ENCODE measurements at regions not wholly inside any gene's neighbourhood (a gene's known extent, or its start where the extent isn't known, plus 50 kb on each side); places are given as distances from the start of the nearest gene placed in this dataset.
"Not testable (repeated sequence)": the region's sequence is repeated elsewhere in the genome, so short reads cannot be mapped to it uniquely, and the experiment has no call there.

GRCh38 chr10:46749003-46749402 is 162.2 kb upstream of the PTPN20 start:
- not testable (repeated sequence) for DNase-seq (ENCODE audit: low spot score)

DNA sequence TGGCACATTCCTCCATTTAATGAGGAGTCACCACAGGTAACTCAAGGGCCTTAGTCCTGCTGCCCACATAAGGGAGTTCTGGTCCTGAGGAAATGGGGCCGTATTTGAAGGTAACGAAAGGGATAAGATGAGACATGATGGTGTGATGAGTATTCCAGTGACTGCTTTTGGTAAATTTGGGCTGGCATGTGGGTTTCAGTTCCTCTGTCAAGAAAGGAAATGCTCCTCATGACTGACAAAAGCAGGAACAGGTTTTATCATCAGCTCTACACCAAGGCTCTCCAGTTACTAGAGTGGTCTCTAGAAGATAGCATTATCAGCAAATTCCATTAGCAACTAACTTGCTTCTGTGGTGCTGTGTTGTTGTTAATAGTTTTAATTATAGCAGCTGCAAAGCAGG is 161.8 kb upstream of the PTPN20 start:
- not testable (repeated sequence) for DNase-seq (ENCODE audit: low spot score)

DNA sequence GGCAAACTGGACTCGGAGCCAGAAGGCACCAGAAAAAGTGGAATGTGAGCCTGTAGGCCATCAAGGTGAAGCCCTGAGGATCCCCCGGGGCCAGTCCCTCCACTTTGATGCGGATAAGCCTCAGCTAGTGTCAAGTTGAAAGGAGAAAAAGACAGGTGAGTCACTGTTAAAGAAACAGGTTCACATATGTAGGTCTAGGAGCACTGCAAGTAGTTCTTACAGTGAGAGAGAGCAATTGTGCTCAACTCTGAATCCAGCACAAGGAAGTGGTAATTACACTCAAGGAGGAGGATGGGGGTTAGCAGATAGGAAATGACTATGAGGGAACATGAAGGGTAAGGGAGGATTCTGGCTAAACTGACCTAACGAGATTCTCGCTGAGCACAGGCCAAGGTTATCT is 157.5 kb upstream of the PTPN20 start:
- DNase-seq (ENCODE audit: low spot score), result not testable (repeated sequence)

GRCh38 chr10:46761471-46761870 is 149.8 kb upstream of the PTPN20 start:
- not testable (repeated sequence) for DNase-seq (ENCODE audit: low spot score)

- not testable (repeated sequence) for DNase-seq (ENCODE audit: low spot score)
Observed at GRCh38 chr10:46768515-46769291, 142.5 kb upstream of the PTPN20 start.

- not testable (repeated sequence) for DNase-seq (ENCODE audit: low spot score)
Observed at GRCh38 chr10:46773178-46773896, 137.9 kb upstream of the PTPN20 start.

DNA sequence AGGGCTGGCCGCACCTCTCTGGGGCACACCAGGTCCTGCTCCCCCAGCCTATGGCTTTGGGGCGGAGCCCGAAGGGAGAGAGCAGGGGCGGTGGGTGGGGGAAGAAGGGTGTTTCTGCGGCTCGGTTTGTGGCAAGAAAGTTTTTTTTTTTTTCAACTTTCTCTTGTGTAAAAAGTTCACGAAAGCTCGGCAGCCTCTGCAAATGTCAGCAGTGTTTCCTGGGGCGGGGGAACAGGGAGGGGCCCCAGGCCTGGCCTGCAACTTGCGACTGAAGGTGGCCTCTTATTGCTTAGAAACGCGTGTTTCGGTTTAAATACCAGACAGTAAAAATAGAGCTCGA is 137.4 kb upstream of the PTPN20 start:
- not testable (repeated sequence) for DNase-seq (ENCODE audit: low spot score)

DNA sequence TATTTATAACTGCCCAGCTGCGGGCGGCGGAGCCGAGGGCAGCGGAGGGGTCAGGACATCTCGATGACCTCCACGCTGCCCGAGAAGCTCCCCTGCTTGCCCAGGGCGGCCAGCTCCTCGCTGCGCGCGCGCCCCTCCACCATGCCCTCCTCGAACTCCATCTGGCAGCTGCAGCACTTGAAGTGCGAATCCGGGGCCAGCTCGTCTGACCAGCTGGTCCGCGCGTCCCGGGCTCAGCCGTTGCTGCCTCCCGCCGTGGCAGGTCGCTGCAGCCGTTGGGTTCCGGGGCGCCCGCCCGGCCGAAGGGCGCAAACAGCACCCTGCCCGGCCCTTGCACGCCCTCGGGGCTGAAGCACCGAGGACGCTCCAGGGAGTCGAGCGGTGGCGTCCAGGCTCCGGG is 136.9 kb upstream of the PTPN20 start:
- DNase-seq (ENCODE audit: low spot score), result not testable (repeated sequence)

DNA sequence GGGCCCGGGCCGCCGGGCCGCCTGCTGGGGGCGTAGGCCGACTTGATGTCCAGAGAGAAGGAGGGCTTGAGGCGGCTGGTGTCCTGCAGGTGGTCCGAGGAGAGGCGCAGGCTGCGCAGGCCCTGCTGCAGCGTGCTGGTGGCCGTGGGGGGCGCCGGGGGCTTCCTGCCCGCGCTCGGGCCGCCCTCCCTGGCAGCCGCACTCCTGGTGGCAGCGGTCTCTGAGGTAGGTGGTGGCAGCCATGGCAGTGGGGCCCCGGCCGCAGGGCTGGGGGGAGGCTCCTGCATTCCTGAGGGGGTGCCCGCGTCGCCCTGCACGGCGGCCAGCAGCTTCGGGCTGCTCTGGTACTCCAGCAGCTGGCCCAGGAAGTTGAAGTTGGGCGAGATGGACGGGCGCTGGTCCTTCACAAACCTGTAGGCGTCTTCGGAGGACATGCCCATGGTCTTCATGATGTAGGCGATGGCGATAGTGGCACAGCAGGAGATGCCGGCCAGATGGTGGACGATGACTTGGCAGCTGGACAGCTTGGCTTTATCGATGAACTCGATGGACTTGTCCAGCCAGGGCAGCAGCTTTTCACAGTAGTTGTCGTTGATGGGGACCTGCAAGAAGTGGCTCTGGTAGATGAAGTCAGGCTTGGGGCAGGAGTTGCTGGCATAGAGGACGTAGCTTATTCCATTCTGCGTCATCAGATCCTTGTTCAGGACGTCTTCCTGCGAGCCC is 136.1 kb upstream of the PTPN20 start:
- not testable (repeated sequence) for DNase-seq (ENCODE audit: low spot score)

GRCh38 chr10:46775668-46776059 is 135.6 kb upstream of the PTPN20 start:
- not testable (repeated sequence) for DNase-seq (ENCODE audit: low spot score)

- DNase-seq (ENCODE audit: low spot score), result not testable (repeated sequence)
Observed at GRCh38 chr10:46779571-46779970, 131.7 kb upstream of the PTPN20 start.

GRCh38 chr10:46780164-46780563 is 131.1 kb upstream of the PTPN20 start:
- DNase-seq (ENCODE audit: low spot score), result not testable (repeated sequence)

- DNase-seq (ENCODE audit: low spot score), result not testable (repeated sequence)
Observed at GRCh38 chr10:46781001-46781400, 130.2 kb upstream of the PTPN20 start.

DNA sequence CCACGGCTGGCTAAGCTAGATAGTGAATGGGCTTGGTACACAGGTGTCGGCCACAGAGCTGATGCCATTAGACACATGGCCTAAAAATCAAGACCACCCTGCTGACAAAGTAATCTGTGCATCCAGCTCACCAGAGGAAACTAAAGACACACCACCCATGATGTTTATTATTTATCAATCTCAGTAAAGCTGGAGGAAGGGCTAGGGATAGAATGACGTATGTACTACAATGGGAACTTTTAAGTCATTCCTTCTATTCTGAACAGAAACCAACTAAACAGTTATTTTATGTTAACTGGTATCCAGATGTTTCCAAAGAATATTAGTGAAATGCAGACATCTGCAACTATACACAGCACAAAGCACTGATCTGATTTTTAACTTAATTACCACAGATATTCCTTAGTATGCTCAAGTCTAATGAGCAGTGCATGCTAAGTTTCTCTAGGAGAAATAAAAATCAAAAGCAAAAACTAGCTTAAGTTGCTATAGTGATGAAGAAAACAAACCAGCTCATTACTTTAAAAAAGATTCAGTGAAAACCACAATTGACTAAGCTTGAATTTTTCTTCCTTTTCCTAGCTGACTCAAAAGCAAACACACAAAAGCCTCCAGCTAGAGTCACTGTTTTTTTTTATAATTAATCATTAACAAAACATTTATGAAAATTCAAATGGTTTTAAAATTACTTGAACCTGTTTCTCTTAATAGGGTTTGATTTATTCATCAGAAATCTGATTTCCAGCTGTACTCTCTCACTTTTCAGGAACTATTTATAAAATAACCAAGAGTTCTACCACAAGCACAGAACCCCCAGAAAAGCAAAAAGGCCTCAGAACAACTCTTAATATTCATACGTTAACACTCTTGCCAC is 129.0 kb upstream of the PTPN20 start:
- not testable (repeated sequence) for DNase-seq (ENCODE audit: low spot score)

- DNase-seq (ENCODE audit: low spot score), result not testable (repeated sequence)
Observed at GRCh38 chr10:46784665-46785064, 126.6 kb upstream of the PTPN20 start.

GRCh38 chr10:46786125-46786517 is 125.1 kb upstream of the PTPN20 start:
- not testable (repeated sequence) for DNase-seq (ENCODE audit: low spot score)

DNA sequence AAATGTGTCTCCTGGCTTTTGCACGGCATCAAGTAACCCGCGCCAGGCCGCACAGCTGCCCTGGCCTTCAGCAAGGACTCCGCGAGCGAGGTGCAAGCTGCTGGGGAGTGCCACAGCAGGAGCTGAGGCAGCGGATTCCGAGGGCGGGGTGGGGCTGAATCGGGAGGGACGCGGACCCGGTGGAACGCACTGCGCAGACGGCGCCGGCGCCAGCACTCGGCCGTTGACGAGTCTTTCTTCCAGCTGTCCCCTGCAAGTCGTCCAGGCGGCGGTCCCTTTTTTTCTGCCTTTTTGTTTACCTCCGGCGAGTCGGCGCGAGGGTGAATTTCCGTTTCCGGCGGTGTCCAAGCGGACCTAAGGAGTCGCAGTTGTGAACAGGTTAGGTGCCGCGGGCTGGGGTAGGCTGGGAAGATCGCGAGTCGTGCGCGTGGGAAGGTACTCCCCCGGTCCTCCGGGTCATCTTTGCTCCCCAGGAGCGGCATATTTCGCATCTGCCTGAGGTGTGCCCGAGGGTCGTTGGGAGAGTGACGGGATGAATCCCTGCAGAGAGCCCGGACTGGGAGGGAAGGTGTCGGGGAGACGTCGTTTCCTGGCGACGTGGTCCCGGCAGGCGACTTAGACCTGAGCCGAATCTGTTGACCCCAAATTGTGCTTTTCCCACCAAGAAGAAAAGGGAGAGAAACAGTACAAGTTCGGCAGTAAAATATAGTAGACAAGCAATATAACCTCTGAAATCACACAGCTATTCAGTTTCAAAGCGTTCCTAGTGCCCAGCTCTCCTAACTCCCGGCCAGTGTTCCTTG is 124.5 kb upstream of the PTPN20 start:
- DNase-seq (ENCODE audit: low spot score), result peak; percentile 63

DNA sequence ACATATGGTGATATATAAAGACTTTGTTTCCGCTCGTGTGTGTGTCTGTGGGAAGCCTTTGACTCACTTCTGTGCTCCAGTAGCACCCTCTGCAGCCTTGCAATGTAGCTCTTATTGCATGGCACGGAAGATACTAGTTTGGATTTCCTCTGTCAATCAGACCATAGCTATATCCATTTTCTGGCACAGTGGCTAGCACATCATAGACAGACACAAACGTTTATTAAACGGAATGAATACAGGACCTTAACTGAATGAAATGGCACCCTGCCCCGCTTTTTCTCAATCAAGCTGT is 124.0 kb upstream of the PTPN20 start:
- DNase-seq (ENCODE audit: low spot score), result peak; percentile 16

DNA sequence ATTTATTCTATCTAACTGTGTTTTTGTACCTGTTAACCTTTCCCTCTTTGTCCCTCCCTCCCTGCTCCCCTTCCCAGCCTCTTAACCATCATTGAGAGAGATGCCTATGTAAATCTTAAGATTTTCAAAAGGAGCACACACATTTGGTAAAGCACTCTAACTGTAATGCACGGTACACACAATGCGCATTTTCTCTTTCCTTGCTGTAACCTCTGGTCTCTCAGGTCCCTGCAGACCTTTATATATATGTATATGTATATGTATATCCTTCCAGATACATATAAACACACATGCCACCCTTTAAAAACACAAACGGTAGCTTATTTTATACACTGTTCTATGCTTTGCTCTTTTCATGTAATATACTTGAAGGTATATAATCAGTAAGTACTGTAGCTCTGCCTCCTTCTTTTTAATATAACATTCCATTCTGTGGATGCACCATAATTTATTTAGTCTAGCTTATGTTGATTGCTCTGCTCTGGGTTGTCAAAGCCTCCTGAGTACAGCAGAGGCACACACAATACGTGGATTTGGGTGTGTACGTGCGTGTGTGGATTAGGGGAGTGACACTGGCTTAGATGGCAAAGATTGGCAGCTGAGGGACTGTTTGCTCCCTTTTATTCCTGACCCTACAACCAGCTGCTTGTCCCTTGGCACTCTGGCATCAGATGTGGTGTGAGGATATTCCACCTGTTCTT is 118.4 kb upstream of the PTPN20 start:
- not testable (repeated sequence) for DNase-seq (ENCODE audit: low spot score)

- DNase-seq (ENCODE audit: low spot score), result not testable (repeated sequence)
Observed at GRCh38 chr10:46796351-46796750, 114.9 kb upstream of the PTPN20 start.
